Common myeloid progenitor, CD34-positive (primary cell): ENCODE measurements at regions not wholly inside any gene's neighbourhood (a gene's known extent, or its start where the extent isn't known, plus 50 kb on each side); places are given as distances from the start of the nearest gene placed in this dataset.
A peak's percentile ranks its signal among the peaks of the same experiment; 100 is the strongest.

Source experiments
- CTCF ChIA-PET: fragments of 350-600 bp; sonication (Branson Sonifier 250); formaldehyde crosslinking; loops from one replicate; lab custom pipeline; 2021; ENCODE audit warnings: antibody characterized with exemption; lab: Charles Lee
- POLR2A ChIA-PET: fragments of 350-600 bp; sonication (Branson Sonifier 250); formaldehyde crosslinking; loops from one replicate; lab custom pipeline; 2021; ENCODE audit warnings: antibody characterized with exemption; lab: Charles Lee
- DNase-seq, 3 donors: peaks; one replicate each; pipeline versions ENCODE4 v3.0.0 to v3.0.0-alpha.2; 2013
- H3K27ac ChIP-seq, 2 experiments: 1 replicate in 1 of 2; 2 replicates in 1 of 2; pipeline ENCODE4 v1.7.0; 2013; ENCODE audit warnings: inconsistent platforms in 2 of 2, low read length in 2 of 2, mild to moderate bottlenecking in 2 of 2, low read depth in 1 of 2, moderate library complexity in 1 of 2; ENCODE audit not compliant: severe bottlenecking in 2 of 2, insufficient read depth in 1 of 2, poor library complexity in 1 of 2
- H3K27me3 ChIP-seq, 5 experiments: replicated peaks in 2 of 5; 1 replicate in 3 of 5; 2 replicates in 2 of 5; pipeline versions ENCODE4 v1.6.1 to v1.7.0; 2013; ENCODE audit warnings: low read length in 4 of 5, mild to moderate bottlenecking in 2 of 5, moderate library complexity in 2 of 5, inconsistent platforms in 1 of 5; ENCODE audit not compliant: insufficient read depth in 5 of 5, control insufficient read depth in 4 of 5
- H3K36me3 ChIP-seq, 4 experiments: 1 replicate in 2 of 4; 2 replicates in 2 of 4; pipeline versions ENCODE4 v1.6.1 to v1.7.0; 2013; ENCODE audit warnings: low read length in 3 of 4, control low read depth in 1 of 4, mild to moderate bottlenecking in 1 of 4; ENCODE audit not compliant: control insufficient read depth in 4 of 4, insufficient read depth in 4 of 4
- H3K4me1 ChIP-seq, 4 experiments: 1 replicate in 3 of 4; 2 replicates in 1 of 4; pipeline versions ENCODE4 v1.6.1 to v1.7.1; 2013; ENCODE audit warnings: low read length in 3 of 4, mild to moderate bottlenecking in 3 of 4, control low read depth in 1 of 4, inconsistent platforms in 1 of 4, moderate library complexity in 1 of 4; ENCODE audit not compliant: control insufficient read depth in 4 of 4, insufficient read depth in 4 of 4; ENCODE audit errors: control extremely low read depth in 1 of 4
- H3K4me3 ChIP-seq, 7 experiments: 1 replicate in 4 of 7; 2 replicates in 3 of 7; pipeline versions ENCODE4 v1.5.1 to v1.7.0; 2013; ENCODE audit warnings: mild to moderate bottlenecking in 7 of 7, low read length in 6 of 7, moderate library complexity in 6 of 7, inconsistent platforms in 2 of 7, low read depth in 2 of 7, control low read depth in 1 of 7; ENCODE audit not compliant: insufficient read depth in 4 of 7, control insufficient read depth in 1 of 7; ENCODE audit errors: extremely low read depth in 1 of 7
- H3K9me3 ChIP-seq, 5 experiments: 1 replicate in 4 of 5; 2 replicates in 1 of 5; pipeline versions ENCODE4 v1.6.1 to v1.7.1; 2013; ENCODE audit warnings: low read length in 4 of 5, mild to moderate bottlenecking in 2 of 5, inconsistent platforms in 1 of 5, low read depth in 1 of 5, moderate library complexity in 1 of 5; ENCODE audit not compliant: control insufficient read depth in 4 of 5, insufficient read depth in 2 of 5; ENCODE audit errors: control extremely low read depth in 1 of 5
- WGBS: methylation state at CpG from one replicate; pipeline ENCODE4 v1.1.5; 2013; ENCODE audit not compliant: insufficient coverage; 5-methylcytosine and 5-hydroxymethylcytosine counted together

DNA sequence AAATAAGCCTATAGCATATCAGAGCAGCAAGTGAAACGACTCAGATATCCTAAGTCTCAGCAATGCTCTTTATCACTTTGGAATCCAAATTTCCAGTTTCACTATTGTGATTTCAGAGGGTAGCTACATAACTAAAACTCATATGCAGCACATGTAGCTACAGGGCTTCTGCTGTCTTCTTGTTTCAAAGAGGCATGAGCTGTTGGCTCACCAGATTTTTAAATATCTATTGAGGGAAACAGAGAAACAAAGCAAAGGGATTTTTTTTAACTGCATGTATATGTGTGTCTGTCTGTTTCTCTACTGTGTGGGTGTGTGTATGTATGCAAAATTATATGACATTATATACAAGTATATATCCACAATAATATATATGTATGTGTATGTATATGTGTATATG, 258.4 kb downstream of the HDGFL1 start:
- no peaks in the 10 kb centered on the region for H3K9me3 ChIP-seq
- no peak overlapping the region for H3K27ac ChIP-seq
- no peaks in the 10 kb centered on the region for H3K36me3 ChIP-seq
- POLR2A ChIA-PET: no interaction called here
- peaks cover 0 to 3% (median 0%) of the 10 kb centered on the region in 4 experiments for H3K4me1 ChIP-seq
- WGBS: 80% methylated on average over 1 of the region's 1 CpG
- H3K4me3 ChIP-seq: no peak overlapping the region
- DNase-seq: no peak
- CTCF ChIA-PET: no interaction called here
- no peaks in the 10 kb centered on the region for H3K27me3 ChIP-seq

GRCh38 chr6:22828179-22829062, 259.1 kb downstream of the HDGFL1 start:
- Histone ChIP-seq H3K27me3 (no peaks in the 10 kb centered on the region), H3K4me3 (no peak overlapping the region), H3K36me3 (no peaks in the 10 kb centered on the region), H3K9me3 (no peaks in the 10 kb centered on the region), H3K27ac (no peak overlapping the region), H3K4me1 (peaks cover 0 to 3% (median 0%) of the 10 kb centered on the region in 4 experiments)
- ChIA-PET POLR2A (no interaction called here), CTCF (interaction anchor here (0.7 kb wide), 1 partner anchor 195 kb away, joined by 4 read pairs; no protein-coding TSS in a partner anchor)
- 62% methylated on average over 6 of the region's 13 CpGs for WGBS
- DNase-seq: peak; percentile 22 to 40 (median 37)

GRCh38 chr6:22829070-22829469, 259.7 kb downstream of the HDGFL1 start:
- Histone ChIP-seq H3K4me3 (no peak overlapping the region), H3K9me3 (no peaks in the 10 kb centered on the region), H3K27ac (no peak overlapping the region), H3K27me3 (no peaks in the 10 kb centered on the region), H3K36me3 (no peaks in the 10 kb centered on the region), H3K4me1 (peaks cover 0 to 3% (median 0%) of the 10 kb centered on the region in 4 experiments)
- no peak for DNase-seq
- ChIA-PET POLR2A (no interaction called here), CTCF (interaction anchor here (0.7 kb wide), 1 partner anchor 195 kb away, joined by 4 read pairs; no protein-coding TSS in a partner anchor)

DNA sequence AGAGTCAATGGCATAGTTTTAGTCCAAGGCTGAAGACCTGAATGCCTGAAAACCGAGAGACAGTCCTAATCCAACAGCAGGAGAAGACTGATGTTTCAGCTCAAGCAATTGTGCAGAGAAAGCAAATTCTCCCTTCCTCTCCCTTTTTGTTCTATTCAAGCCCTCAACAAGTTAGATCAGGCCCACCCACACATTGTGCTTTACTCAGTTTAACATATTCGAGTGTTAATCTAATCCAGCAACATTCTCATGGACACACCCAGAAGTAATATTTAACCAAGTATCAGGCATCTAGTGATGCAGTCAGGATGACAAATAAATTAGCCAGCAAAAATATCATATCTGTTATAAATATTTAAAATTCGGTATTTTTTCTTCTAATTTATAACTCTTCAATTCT, 261.1 kb downstream of the HDGFL1 start:
- no peaks in the 10 kb centered on the region for H3K27me3 ChIP-seq
- no peaks in the 10 kb centered on the region for H3K9me3 ChIP-seq
- no peak for DNase-seq
- H3K36me3 ChIP-seq: no peaks in the 10 kb centered on the region
- POLR2A ChIA-PET: no interaction called here
- H3K27ac ChIP-seq: no peak overlapping the region
- peaks cover 0 to 3% (median 0%) of the 10 kb centered on the region in 4 experiments for H3K4me1 ChIP-seq
- CTCF ChIA-PET: no interaction called here
- no CpG with 5 or more reads among the region's 3 CpGs for WGBS
- no peak overlapping the region for H3K4me3 ChIP-seq

- Histone ChIP-seq H3K36me3 (no peaks in the 10 kb centered on the region), H3K27ac (no peak overlapping the region), H3K4me3 (no peak overlapping the region), H3K9me3 (peaks cover 0 to 4% (median 0%) of the 10 kb centered on the region in 5 experiments), H3K27me3 (no peaks in the 10 kb centered on the region), H3K4me1 (peaks cover 0 to 3% (median 0%) of the 10 kb centered on the region in 4 experiments)
- WGBS: 100% methylated on average over 3 of the region's 3 CpGs
- ChIA-PET CTCF (no interaction called here), POLR2A (no interaction called here)
- DNase-seq: no peak
Observed at GRCh38 chr6:22833191-22833590, 263.8 kb downstream of the HDGFL1 start.

GRCh38 chr6:22838345-22838744, 269.0 kb downstream of the HDGFL1 start:
- no peak overlapping the region for H3K4me3 ChIP-seq
- peak; percentile 6 to 60 (median 48) for DNase-seq
- ChIA-PET POLR2A (no interaction called here), CTCF (no interaction called here)
- H3K27me3 ChIP-seq: no peaks in the 10 kb centered on the region
- H3K36me3 ChIP-seq: no peaks in the 10 kb centered on the region
- H3K9me3 ChIP-seq: peaks cover 0 to 19% (median 3%) of the 10 kb centered on the region in 5 experiments
- H3K27ac ChIP-seq: no peak overlapping the region
- H3K4me1 ChIP-seq: no peaks in the 10 kb centered on the region
- WGBS: 83% methylated on average over 2 of the region's 4 CpGs

- CTCF ChIA-PET: no interaction called here
Observed at GRCh38 chr6:22845467-22845866, 276.1 kb downstream of the HDGFL1 start.

More at GRCh38 chr6:22845467-22845866, 276.1 kb downstream of the HDGFL1 start:
- no peaks in the 10 kb centered on the region for H3K4me1 ChIP-seq
- no peaks in the 10 kb centered on the region for H3K27me3 ChIP-seq
- POLR2A ChIA-PET: no interaction called here
- no peak overlapping the region for H3K27ac ChIP-seq
- H3K9me3 ChIP-seq: peaks cover 0 to 4% (median 2%) of the 10 kb centered on the region in 5 experiments
- DNase-seq: no peak
- no peaks in the 10 kb centered on the region for H3K36me3 ChIP-seq
- H3K4me3 ChIP-seq: no peak overlapping the region
